GM12874 (cell line): ENCODE measurements at regions not wholly inside any gene's neighbourhood (a gene's known extent, or its start where the extent isn't known, plus 50 kb on each side); places are given as distances from the start of the nearest gene placed in this dataset.

Source experiments
- TF ChIP-seq, protein P1 (sequence below): IDR thresholded peaks from 2 replicates; pipeline ENCODE4 v1.5.1; 2011; ENCODE audit warnings: low read depth, mild to moderate bottlenecking, control low read depth, low read length, moderate library complexity; ENCODE audit not compliant: insufficient read depth

DNA sequence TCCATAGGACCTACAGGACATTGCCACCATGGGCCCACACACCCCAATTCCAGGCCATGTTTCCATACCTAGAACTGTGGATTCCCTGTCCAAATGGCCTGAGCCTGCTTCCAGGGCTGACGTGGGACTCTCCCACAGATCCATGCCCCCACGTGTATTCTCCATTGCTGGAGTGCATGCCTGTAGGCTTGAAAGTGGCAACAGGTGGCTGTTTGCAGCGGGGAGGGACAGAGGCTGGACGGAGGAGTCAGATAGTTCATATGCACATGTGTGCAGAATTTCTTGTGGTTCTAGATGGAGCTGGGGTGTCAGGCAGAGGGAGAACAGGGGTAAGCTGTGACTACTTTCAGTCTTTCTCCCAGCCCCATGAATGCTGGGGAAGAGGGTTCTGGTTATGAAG lies 285.7 kb upstream of the ANKRD55 start:
- TF ChIP-seq, protein P1, sequence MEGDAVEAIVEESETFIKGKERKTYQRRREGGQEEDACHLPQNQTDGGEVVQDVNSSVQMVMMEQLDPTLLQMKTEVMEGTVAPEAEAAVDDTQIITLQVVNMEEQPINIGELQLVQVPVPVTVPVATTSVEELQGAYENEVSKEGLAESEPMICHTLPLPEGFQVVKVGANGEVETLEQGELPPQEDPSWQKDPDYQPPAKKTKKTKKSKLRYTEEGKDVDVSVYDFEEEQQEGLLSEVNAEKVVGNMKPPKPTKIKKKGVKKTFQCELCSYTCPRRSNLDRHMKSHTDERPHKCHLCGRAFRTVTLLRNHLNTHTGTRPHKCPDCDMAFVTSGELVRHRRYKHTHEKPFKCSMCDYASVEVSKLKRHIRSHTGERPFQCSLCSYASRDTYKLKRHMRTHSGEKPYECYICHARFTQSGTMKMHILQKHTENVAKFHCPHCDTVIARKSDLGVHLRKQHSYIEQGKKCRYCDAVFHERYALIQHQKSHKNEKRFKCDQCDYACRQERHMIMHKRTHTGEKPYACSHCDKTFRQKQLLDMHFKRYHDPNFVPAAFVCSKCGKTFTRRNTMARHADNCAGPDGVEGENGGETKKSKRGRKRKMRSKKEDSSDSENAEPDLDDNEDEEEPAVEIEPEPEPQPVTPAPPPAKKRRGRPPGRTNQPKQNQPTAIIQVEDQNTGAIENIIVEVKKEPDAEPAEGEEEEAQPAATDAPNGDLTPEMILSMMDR: no peak

DNA sequence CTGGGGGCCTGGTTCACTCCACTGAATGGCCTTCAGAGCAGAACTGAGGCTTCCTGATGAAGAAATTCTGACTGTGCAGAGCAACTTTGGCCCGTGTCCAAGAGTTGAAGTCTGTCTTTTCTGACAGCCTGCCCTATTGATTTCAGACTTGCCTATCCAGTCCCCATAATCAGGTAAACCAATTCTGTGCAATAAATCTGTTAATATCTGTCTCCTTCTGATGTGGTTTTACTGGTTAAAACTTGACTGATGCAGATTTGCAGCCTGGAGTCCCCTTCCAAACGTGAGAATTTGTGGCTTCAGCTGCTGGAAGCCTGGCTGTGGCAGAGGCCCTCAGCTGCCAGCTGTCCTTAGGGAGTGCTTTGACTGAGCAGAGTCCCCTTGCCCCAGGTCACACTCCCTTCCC lies 283.9 kb upstream of the ANKRD55 start:
- TF ChIP-seq, protein P1: no peak

DNA sequence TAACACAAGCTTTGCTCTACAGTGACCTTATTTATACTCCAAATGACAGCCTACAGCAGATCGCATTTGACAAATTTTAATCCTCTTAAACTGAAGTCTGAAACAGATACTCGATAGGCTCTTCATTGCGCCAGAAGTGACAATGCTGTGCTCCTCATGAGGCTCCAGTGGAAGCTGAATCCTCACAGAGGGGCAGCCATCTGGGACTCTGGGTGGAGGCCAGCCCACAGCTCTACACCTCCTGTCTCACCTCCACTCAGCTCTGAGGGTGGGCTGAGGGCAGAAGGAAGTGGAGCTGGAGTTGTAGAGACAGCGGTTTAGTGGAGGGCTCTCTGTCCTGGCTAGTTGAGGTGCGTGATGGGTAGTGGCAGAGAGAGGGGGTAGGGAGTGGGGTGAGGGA lies 283.3 kb upstream of the ANKRD55 start:
- TF ChIP-seq, protein P1: no peak

DNA sequence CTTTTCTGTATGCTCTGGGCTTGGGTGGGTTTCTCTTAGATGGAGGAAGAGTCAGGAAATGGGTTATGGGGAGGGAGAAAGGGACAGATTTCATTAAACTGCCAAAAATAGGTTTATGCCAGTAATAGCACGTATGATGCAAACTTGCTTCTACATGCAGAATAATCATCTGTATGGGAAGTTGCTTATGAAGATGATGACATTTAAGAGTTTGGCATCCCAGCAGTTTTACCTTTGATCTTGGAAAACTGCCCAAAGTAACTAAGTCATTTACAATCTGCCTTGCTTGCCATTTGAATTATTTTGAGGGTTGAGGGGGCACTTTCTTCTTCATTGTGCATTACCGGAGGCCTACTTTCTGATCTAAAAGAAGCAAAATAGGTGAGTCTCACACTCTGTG lies 282.9 kb upstream of the ANKRD55 start:
- TF ChIP-seq, protein P1: no peak

DNA sequence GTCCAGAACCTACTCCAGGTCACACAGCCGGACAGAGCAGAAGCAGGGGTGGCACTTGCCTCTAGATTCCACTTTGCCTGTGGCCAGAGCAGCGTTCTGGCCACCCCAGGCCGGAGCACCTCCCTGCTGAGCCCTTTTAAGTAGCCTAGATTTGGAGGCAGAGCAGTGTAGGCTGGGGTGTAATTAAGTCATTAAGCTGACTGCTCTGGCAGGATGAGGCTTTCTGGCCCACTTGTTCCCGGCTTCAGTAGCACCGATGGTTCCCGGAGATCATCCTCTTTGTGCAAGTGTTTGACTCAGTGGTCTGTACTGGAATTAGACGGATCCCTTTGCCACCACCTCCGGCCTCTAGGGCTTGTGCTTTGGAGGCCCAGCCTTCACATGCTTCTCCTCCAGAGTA lies 281.9 kb upstream of the ANKRD55 start:
- TF ChIP-seq, protein P1: no peak

DNA sequence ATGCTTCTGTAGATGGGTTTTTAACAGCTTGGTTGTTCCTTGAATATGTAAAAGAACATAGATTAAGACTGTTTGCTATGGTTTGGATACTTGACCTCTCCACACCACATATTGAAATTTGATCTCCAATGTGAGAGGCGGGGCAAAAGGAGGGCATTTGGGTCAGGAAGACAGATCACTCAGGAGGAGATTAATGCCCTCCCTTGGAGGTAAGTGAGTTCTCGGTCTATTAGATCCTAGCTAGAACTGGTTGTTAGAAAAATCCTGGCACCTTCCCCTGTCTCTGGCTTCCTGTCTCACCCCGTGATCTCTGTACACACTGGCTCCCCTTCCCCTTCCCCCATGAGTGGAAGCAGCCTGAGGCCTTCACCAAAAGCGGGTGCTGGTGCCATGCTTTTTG lies 281.1 kb upstream of the ANKRD55 start:
- TF ChIP-seq, protein P1: no peak

DNA sequence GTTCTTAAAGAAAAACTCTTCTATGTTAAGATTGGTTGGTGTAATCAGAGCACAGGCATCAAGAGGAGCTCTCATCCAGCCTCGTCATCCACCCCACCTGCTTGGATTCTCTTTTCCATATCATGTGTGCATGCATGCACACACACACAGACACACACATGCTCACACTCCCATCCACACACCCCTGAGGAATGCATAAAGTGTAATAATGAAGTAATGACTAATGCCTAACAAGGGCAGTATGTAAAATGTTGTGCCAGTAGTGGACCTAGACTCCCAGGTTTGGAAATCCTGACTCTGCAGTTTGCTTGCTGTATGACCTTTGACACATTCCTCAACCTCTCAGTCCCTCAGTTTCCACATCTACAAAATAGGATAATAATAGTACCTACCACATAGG lies 280.0 kb upstream of the ANKRD55 start:
- TF ChIP-seq, protein P1: no peak
